HepG2 (cell line): ENCODE measurements at regions not wholly inside any gene's neighbourhood (a gene's known extent, or its start where the extent isn't known, plus 50 kb on each side); places are given as distances from the start of the nearest gene placed in this dataset.

Source experiments
- ATAC-seq: fragments of 200-7000 bp; cut with Tn5 transposase; 3 replicates; pipeline ENCODE4 v1.9.1; 2020; ENCODE audit warnings: mild to moderate bottlenecking, moderate library complexity
- BruUV-seq: library from RNA; stranded (reverse); fragments of 400-500 nt; replicated peaks from 2 replicates; lab custom pipeline; 2021; lab: Mats Ljungman, UMichigan
- CTCF ChIA-PET: fragments of 300-600 bp; formaldehyde crosslinking; extraction: SDS; loops from one replicate; lab custom pipeline; 2021; ENCODE audit warnings: low total read pairs, inconsistent platforms, low intra/inter-chr PET ratio; lab: Yijun Ruan, JAX
- POLR2A ChIA-PET: fragments of 350-600 bp; sonication (Branson Sonifier 250); formaldehyde crosslinking; loops from one replicate; lab custom pipeline; 2020; ENCODE audit warnings: antibody characterized with exemption, inconsistent platforms; lab: Yijun Ruan, JAX
- DNase-seq: peaks from one replicate; pipeline ENCODE4 v3.0.0-alpha.2; 2015; ENCODE audit warnings: low spot score
- FAIRE-seq: peaks from 3 replicates; lab custom pipeline; 2011; peaks lifted over from hg19 to GRCh38; lab: Jason Lieb, UNC
- H2AFZ ChIP-seq: one replicate; pipeline ENCODE4 v1.6.1; 2011; ENCODE audit warnings: low read length, inconsistent platforms
- H3K27ac ChIP-seq: fragments of 300-600 bp; 3 replicates; pipeline ENCODE4 v1.8.0; 2011; ENCODE audit warnings: mixed run types, mild to moderate bottlenecking, mixed read lengths, low read length, inconsistent platforms; ENCODE audit not compliant: insufficient read depth; ENCODE audit errors: extremely low read length
- H3K27me3 ChIP-seq, 2 experiments: fragments of 200-600 bp in 1 of 2; 2 replicates in 1 of 2; 3 replicates in 1 of 2; pipeline versions ENCODE4 v1.6.0 to v1.8.0; 2011; ENCODE audit warnings: low read length in 2 of 2, mild to moderate bottlenecking in 2 of 2, moderate library complexity in 2 of 2, inconsistent platforms in 1 of 2; ENCODE audit not compliant: insufficient read depth in 2 of 2, control insufficient read depth in 1 of 2
- H3K36me3 ChIP-seq, 2 experiments: fragments of 200-600 bp in 1 of 2; replicated peaks in 1 of 2; 2 replicates in 1 of 2; 3 replicates in 1 of 2; pipeline versions ENCODE4 v1.5.1 to v1.8.0; 2011; ENCODE audit warnings: low read length in 2 of 2, inconsistent platforms in 1 of 2; ENCODE audit not compliant: insufficient read depth in 2 of 2, control insufficient read depth in 1 of 2
- H3K4me1 ChIP-seq: 2 replicates; pipeline ENCODE4 v1.5.1; 2012; ENCODE audit warnings: low read length, inconsistent platforms; ENCODE audit not compliant: insufficient read depth
- H3K4me2 ChIP-seq: 2 replicates; pipeline ENCODE4 v1.6.0; 2011; ENCODE audit warnings: low read depth, low read length, inconsistent platforms
- H3K4me3 ChIP-seq, 3 experiments: fragments of 200-600 bp in 1 of 3; sonication (generic), shearing (Covaris generic) in 1 of 3; replicated peaks in 1 of 3; 2 replicates each; pipeline ENCODE4 v1.5.1; 2011 to 2016; ENCODE audit warnings: low read length in 3 of 3, inconsistent platforms in 2 of 3, low read depth in 2 of 3, mild to moderate bottlenecking in 2 of 3, control low read depth in 1 of 3, mixed read lengths in 1 of 3; ENCODE audit not compliant: insufficient read depth in 1 of 3
- H3K79me2 ChIP-seq: one replicate; pipeline ENCODE4 v1.6.1; 2011; ENCODE audit warnings: low read length, inconsistent platforms; ENCODE audit not compliant: insufficient read depth
- H3K9ac ChIP-seq: 2 replicates; pipeline ENCODE4 v1.6.0; 2011; ENCODE audit warnings: mild to moderate bottlenecking, low read depth, low read length, inconsistent platforms; ENCODE audit not compliant: insufficient read depth
- H3K9me3 ChIP-seq: 2 replicates; pipeline ENCODE4 v1.5.1; 2012; ENCODE audit warnings: mild to moderate bottlenecking, low read length
- H4K20me1 ChIP-seq: 2 replicates; pipeline ENCODE4 v1.6.0; 2011; ENCODE audit warnings: inconsistent platforms, mild to moderate bottlenecking, low read length, moderate library complexity; ENCODE audit not compliant: insufficient read depth
- DR1 ChIP-seq: sonication (generic); formaldehyde crosslinking; IDR thresholded peaks from 2 replicates; pipeline ENCODE4 v1.8.0; 2021; ENCODE audit warnings: mild to moderate bottlenecking, missing genetic modification reagents, inconsistent platforms
- MYNN ChIP-seq: sonication (generic); formaldehyde crosslinking; IDR thresholded peaks from 2 replicates; pipeline ENCODE4 v1.4.0; 2020; ENCODE audit warnings: mild to moderate bottlenecking, low read depth, missing genetic modification reagents
- PTBP1 ChIP-seq: fragments of 200-400 bp; formaldehyde crosslinking; IDR thresholded peaks from 2 replicates; pipeline ENCODE4 v1.6.1; 2018; ENCODE audit warnings: low read length, low read depth; ENCODE audit not compliant: poor library complexity, severe bottlenecking
- ZNF235 ChIP-seq: sonication (generic); formaldehyde crosslinking; IDR thresholded peaks from 2 replicates; pipeline ENCODE4 v1.8.1; 2023; ENCODE audit warnings: mild to moderate bottlenecking, missing genetic modification reagents, borderline replicate concordance
- ZNF296 ChIP-seq: sonication (generic); formaldehyde crosslinking; conservative IDR thresholded peaks from 2 replicates; pipeline ENCODE4 v1.5.0; 2020; ENCODE audit warnings: mild to moderate bottlenecking, missing genetic modification reagents
- ZNF329 ChIP-seq: sonication (generic); formaldehyde crosslinking; IDR thresholded peaks from 2 replicates; pipeline ENCODE4 v1.9.0; 2021; ENCODE audit warnings: low read depth, mild to moderate bottlenecking, missing genetic modification reagents
- ZSCAN22 ChIP-seq: sonication (generic); formaldehyde crosslinking; IDR thresholded peaks from 2 replicates; pipeline ENCODE4 v1.4.0; 2020; ENCODE audit warnings: mild to moderate bottlenecking, missing genetic modification reagents
- in situ Hi-C: cut with HindIII; loops from 2 replicates; pipeline ENCODE4 v1.10.0; 2017; ENCODE audit warnings: low pct_unique_long_range_greater_than_20kb; ENCODE audit not compliant: extremely low pct_ligation_motif_present
- intact Hi-C: fragments of 100-400 bp; cut with micrococcal nuclease; formaldehyde crosslinking; loops from one replicate; pipeline ENCODE4 v1.10.0; 2022; ENCODE audit not compliant: unreplicated experiment
- TF ChIP-seq, protein P1 (sequence below), 2 experiments: sonication (generic) in 1 of 2; formaldehyde crosslinking in 1 of 2; IDR thresholded peaks; 2 replicates each; pipeline versions ENCODE4 v1.5.1 to v1.6.1; 2011 to 2020; ENCODE audit warnings: borderline replicate concordance in 1 of 2, low read depth in 1 of 2, low read length in 1 of 2, mild to moderate bottlenecking in 1 of 2, missing genetic modification reagents in 1 of 2, moderate library complexity in 1 of 2
- TF ChIP-seq, protein P2 (sequence below): sonication (generic); formaldehyde crosslinking; IDR thresholded peaks from 2 replicates; pipeline ENCODE4 v1.5.0; 2020; ENCODE audit warnings: missing genetic modification reagents

GRCh38 chr4:35491093-35491492 lies 753.2 kb downstream of the ARAP2 start:
- H3K9me3 ChIP-seq, result 0 out of 2 replicates have a peak, but pooled peaks cover 7% of the 10 kb centered on the region
- no peak overlapping the region for H3K4me3 ChIP-seq
- no peak for TF ChIP-seq ZNF235
- TF ChIP-seq, protein P1, sequence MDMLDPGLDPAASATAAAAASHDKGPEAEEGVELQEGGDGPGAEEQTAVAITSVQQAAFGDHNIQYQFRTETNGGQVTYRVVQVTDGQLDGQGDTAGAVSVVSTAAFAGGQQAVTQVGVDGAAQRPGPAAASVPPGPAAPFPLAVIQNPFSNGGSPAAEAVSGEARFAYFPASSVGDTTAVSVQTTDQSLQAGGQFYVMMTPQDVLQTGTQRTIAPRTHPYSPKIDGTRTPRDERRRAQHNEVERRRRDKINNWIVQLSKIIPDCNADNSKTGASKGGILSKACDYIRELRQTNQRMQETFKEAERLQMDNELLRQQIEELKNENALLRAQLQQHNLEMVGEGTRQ (IDR thresholded peaks at IDR 0.05; ENCODE audit: low read depth, low read length), result no peak
- TF ChIP-seq, protein P1 (CRISPR knock-in tag; IDR thresholded peaks at IDR 0.05; ENCODE audit: borderline replicate concordance), result no peak
- no peak for TF ChIP-seq ZNF296 (CRISPR knock-in tag)
- no peak for TF ChIP-seq MYNN
- TF ChIP-seq ZNF329, result no peak
- no peak for TF ChIP-seq DR1 (CRISPR knock-in tag)
- TF ChIP-seq, protein P2, sequence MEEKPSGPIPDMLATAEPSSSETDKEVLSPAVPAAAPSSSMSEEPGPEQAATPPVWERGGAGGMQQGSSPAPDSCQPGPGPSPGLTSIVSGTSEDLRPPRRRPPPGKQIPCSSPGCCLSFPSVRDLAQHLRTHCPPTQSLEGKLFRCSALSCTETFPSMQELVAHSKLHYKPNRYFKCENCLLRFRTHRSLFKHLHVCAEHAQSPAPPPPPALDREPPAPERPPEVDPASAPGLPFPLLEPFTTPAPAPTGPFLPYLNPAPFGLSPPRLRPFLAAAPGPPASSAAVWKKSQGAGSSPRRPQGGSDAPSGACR (CRISPR knock-in tag), result no peak
- no peak for TF ChIP-seq PTBP1
- no peak for TF ChIP-seq ZSCAN22 (CRISPR knock-in tag)
- no peak overlapping the region for H2AFZ ChIP-seq
- ATAC-seq, result no peak
- no peaks in the 10 kb centered on the region for H3K36me3 ChIP-seq
- CTCF ChIA-PET, result no interaction called here
- no peak for DNase-seq
- no peak for FAIRE-seq
- H3K79me2 ChIP-seq, result no peaks in the 10 kb centered on the region
- intact Hi-C loops (no loop called here), in situ Hi-C loops (no loop called here)
- H4K20me1 ChIP-seq, result no peaks in the 10 kb centered on the region
- BruUV-seq, result no TSS peak
- POLR2A ChIA-PET, result no interaction called here
- H3K27ac ChIP-seq, result no peak overlapping the region
- H3K4me1 ChIP-seq, result no peaks in the 10 kb centered on the region
- H3K4me2 ChIP-seq, result no peak overlapping the region
- no peak overlapping the region for H3K9ac ChIP-seq
- H3K27me3 ChIP-seq, result no peaks in the 10 kb centered on the region
